ENCODE measurements at regions not wholly inside any gene's neighbourhood (a gene's known extent, or its start where the extent isn't known, plus 50 kb on each side); places are given as distances from the start of the nearest gene placed in this dataset.

GRCh38 chr4:4746444-4746843 lies 113.0 kb upstream of the MSX1 start:
- H3K27me3 ChIP-seq (replicated peaks; ENCODE audit: insufficient read depth, low read depth, low read length, poor library complexity) = no peaks in the 10 kb centered on the region
- H3K9me3 ChIP-seq (ENCODE audit: low read depth, low read length, poor library complexity, severe bottlenecking) = peaks cover 15% of the 10 kb centered on the region
- DNase-seq (ENCODE audit: low spot score) = no peak
- no peaks in the 10 kb centered on the region for H3K36me3 ChIP-seq (ENCODE audit: insufficient read depth, low read length, poor library complexity, severe bottlenecking)
- H3K27ac ChIP-seq (ENCODE audit: low read depth, low read length, poor library complexity, severe bottlenecking) = no peak overlapping the region
- CTCF ChIA-PET = no interaction called here
- POLR2A ChIA-PET (ENCODE audit: low non-redundant PET) = no interaction called here
- BruUV-seq (replicated peaks) = no TSS peak
- intact Hi-C loops (cut with micrococcal nuclease; ENCODE audit: unreplicated experiment) = no loop called here
- H3K4me3 ChIP-seq (ENCODE audit: low read depth, low read length, poor library complexity, severe bottlenecking) = no peak overlapping the region
- TF ChIP-seq EZH2 (IDR thresholded peaks at IDR 0.05; ENCODE audit: borderline replicate concordance, low read depth, low read length, poor library complexity, severe bottlenecking) = no peak
- no peak for TF ChIP-seq CTCF (conservative IDR thresholded peaks at IDR 0.05; ENCODE audit: low read depth, low read length)
- H3K4me1 ChIP-seq (ENCODE audit: insufficient read depth, low read length, poor library complexity, severe bottlenecking) = no peaks in the 10 kb centered on the region

DNA sequence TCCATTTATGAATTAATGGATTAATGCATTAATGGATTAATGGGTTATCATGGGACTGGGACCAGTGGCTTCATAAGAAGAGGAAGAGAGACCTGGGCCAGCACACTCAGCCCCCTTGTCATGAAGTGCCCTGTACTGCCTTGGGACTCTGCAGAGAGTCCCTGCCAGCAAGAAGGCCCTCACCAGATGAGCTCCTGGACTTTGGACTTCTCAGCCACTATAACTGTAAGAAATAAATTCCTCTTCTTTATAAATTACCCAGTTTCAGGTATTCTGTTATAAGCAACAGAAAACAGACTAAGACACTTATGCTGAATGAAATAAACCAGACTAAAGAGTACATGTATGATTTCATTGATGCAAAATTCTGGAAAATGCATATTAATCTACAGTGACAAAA lies 119.4 kb upstream of the MSX1 start:
- H3K4me1 ChIP-seq (ENCODE audit: insufficient read depth, low read length, poor library complexity, severe bottlenecking) = peaks cover 6% of the 10 kb centered on the region
- BruUV-seq (replicated peaks) = no TSS peak
- H3K27ac ChIP-seq (ENCODE audit: low read depth, low read length, poor library complexity, severe bottlenecking) = no peak overlapping the region
- POLR2A ChIA-PET (ENCODE audit: low non-redundant PET) = no interaction called here
- no peaks in the 10 kb centered on the region for H3K9me3 ChIP-seq (ENCODE audit: low read depth, low read length, poor library complexity, severe bottlenecking)
- peaks cover 5% of the 10 kb centered on the region for H3K27me3 ChIP-seq (replicated peaks; ENCODE audit: insufficient read depth, low read depth, low read length, poor library complexity)
- CTCF ChIA-PET = no interaction called here
- no peaks in the 10 kb centered on the region for H3K36me3 ChIP-seq (ENCODE audit: insufficient read depth, low read length, poor library complexity, severe bottlenecking)
- no peak overlapping the region for H3K4me3 ChIP-seq (ENCODE audit: low read depth, low read length, poor library complexity, severe bottlenecking)
- intact Hi-C loops (cut with micrococcal nuclease; ENCODE audit: unreplicated experiment) = no loop called here
- TF ChIP-seq CTCF (conservative IDR thresholded peaks at IDR 0.05; ENCODE audit: low read depth, low read length) (no peak), EZH2 (IDR thresholded peaks at IDR 0.05; ENCODE audit: borderline replicate concordance, low read depth, low read length, poor library complexity, severe bottlenecking) (no peak)
- no peak for DNase-seq (ENCODE audit: low spot score)

DNA sequence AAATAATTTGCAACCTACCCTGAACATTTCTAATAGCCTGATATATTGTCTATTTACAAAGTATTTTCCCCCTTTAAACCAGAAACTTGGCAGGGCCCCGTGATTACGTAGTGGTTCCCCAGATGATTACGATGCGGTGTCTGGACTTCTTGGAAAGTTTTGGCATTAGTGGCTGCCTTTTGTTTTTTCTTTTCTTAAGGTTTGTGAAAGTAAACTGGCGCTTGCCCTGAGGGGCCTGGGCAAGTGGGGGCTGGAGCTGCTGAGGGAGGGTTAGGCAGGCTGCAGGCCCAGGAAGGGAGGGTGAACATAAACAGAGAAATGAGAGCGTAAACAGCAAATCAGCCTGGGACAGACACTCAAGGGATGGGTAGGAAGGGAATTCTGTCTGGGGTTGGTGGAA lies 123.6 kb upstream of the MSX1 start:
- ChIA-PET CTCF (no interaction called here), POLR2A (ENCODE audit: low non-redundant PET) (no interaction called here)
- Histone ChIP-seq H3K27me3 (replicated peaks; ENCODE audit: insufficient read depth, low read depth, low read length, poor library complexity) (peaks cover 24% of the 10 kb centered on the region), H3K4me3 (ENCODE audit: low read depth, low read length, poor library complexity, severe bottlenecking) (no peak overlapping the region), H3K9me3 (ENCODE audit: low read depth, low read length, poor library complexity, severe bottlenecking) (no peaks in the 10 kb centered on the region), H3K36me3 (ENCODE audit: insufficient read depth, low read length, poor library complexity, severe bottlenecking) (no peaks in the 10 kb centered on the region), H3K4me1 (ENCODE audit: insufficient read depth, low read length, poor library complexity, severe bottlenecking) (peaks cover 9% of the 10 kb centered on the region), H3K27ac (ENCODE audit: low read depth, low read length, poor library complexity, severe bottlenecking) (no peak overlapping the region)
- no peak for TF ChIP-seq EZH2 (IDR thresholded peaks at IDR 0.05; ENCODE audit: borderline replicate concordance, low read depth, low read length, poor library complexity, severe bottlenecking)
- TF ChIP-seq CTCF (conservative IDR thresholded peaks at IDR 0.05; ENCODE audit: low read depth, low read length) = no peak
- intact Hi-C loops (cut with micrococcal nuclease; ENCODE audit: unreplicated experiment) = no loop called here
- DNase-seq (ENCODE audit: low spot score) = no peak
- no TSS peak for BruUV-seq (replicated peaks)
